CD4-positive, alpha-beta T cell treated with Interleukin-21 for 1 hour (primary cell): ENCODE measurements at regions not wholly inside any gene's neighbourhood (a gene's known extent, or its start where the extent isn't known, plus 50 kb on each side); places are given as distances from the start of the nearest gene placed in this dataset.
A peak's percentile ranks its signal among the peaks of the same experiment; 100 is the strongest.

Source experiments
- DNase-seq: peaks from one replicate; pipeline ENCODE4 v3.0.0-alpha.2; 2020

- DNase-seq = no peak
These were observed 131.0 kb downstream of the DMRTA2 start for GRCh38 chr1:50292276-50292675.

GRCh38 chr1:50289495-50289894, 133.7 kb downstream of the DMRTA2 start:
- no peak for DNase-seq

- DNase-seq = no peak
These were observed 137.2 kb downstream of the DMRTA2 start for GRCh38 chr1:50285994-50286393.

- DNase-seq = no peak
These were observed 143.5 kb downstream of the DMRTA2 start for GRCh38 chr1:50279622-50280330.

GRCh38 chr1:50278961-50279360, 144.3 kb downstream of the DMRTA2 start:
- no peak for DNase-seq

GRCh38 chr1:50278410-50278809, 144.8 kb downstream of the DMRTA2 start:
- no peak for DNase-seq

- DNase-seq = no peak
These were observed 147.7 kb downstream of the DMRTA2 start for GRCh38 chr1:50275566-50275965.

- no peak for DNase-seq
These were observed 150.3 kb downstream of the DMRTA2 start for GRCh38 chr1:50272912-50273311.

GRCh38 chr1:50271968-50272578, 151.2 kb downstream of the DMRTA2 start:
- peak; percentile 3 for DNase-seq

GRCh38 chr1:50271337-50271736, 151.9 kb downstream of the DMRTA2 start:
- DNase-seq = no peak

- DNase-seq = no peak
These were observed 152.3 kb downstream of the DMRTA2 start for GRCh38 chr1:50270926-50271325.

GRCh38 chr1:50268049-50268448, 155.2 kb downstream of the DMRTA2 start:
- DNase-seq = no peak

GRCh38 chr1:50266509-50266908, 156.7 kb downstream of the DMRTA2 start:
- DNase-seq = no peak

- no peak for DNase-seq
These were observed 157.1 kb downstream of the ELAVL4 start for GRCh38 chr1:50265790-50266314.

- DNase-seq = no peak
These were observed 155.9 kb downstream of the ELAVL4 start for GRCh38 chr1:50264590-50264989.

GRCh38 chr1:50262436-50262835, 153.7 kb downstream of the ELAVL4 start:
- no peak for DNase-seq

GRCh38 chr1:50261951-50262350, 153.2 kb downstream of the ELAVL4 start:
- DNase-seq = no peak

GRCh38 chr1:50257940-50258685, 149.4 kb downstream of the ELAVL4 start:
- DNase-seq = no peak

- no peak for DNase-seq
These were observed 148.3 kb downstream of the ELAVL4 start for GRCh38 chr1:50257029-50257428.
